ENCODE measurements at regions not wholly inside any gene's neighbourhood (a gene's known extent, or its start where the extent isn't known, plus 50 kb on each side); places are given as distances from the start of the nearest gene placed in this dataset.

GRCh38 chr7:124452186-124452585 is 313.4 kb downstream of the GPR37 start:
- TF ChIP-seq CTCF (IDR thresholded peaks at IDR 0.05; ENCODE audit: control extremely low read depth in 1 of 3, insufficient read depth in 1 of 3, low read depth in 1 of 3, low read length in 3 of 3): no peak
- TF ChIP-seq GTF2F1 (IDR thresholded peaks at IDR 0.05; ENCODE audit: borderline replicate concordance, low read depth, low read length): no peak
- TF ChIP-seq CHD2 (IDR thresholded peaks at IDR 0.05; ENCODE audit: low read length): no peak
- TF ChIP-seq JUND (IDR thresholded peaks at IDR 0.05; ENCODE audit: low read length): no peak
- TF ChIP-seq USF2 (IDR thresholded peaks at IDR 0.05; ENCODE audit: low read length): no peak
- no peak for TF ChIP-seq EP300 (IDR thresholded peaks at IDR 0.05; ENCODE audit: borderline replicate concordance in 1 of 2, low read depth in 2 of 2, low read length in 2 of 2)
- TF ChIP-seq CEBPB (IDR thresholded peaks at IDR 0.05; ENCODE audit: low read depth, low read length): no peak
- TF ChIP-seq POLR2A (IDR thresholded peaks at IDR 0.05; ENCODE audit: control extremely low read depth in 1 of 2, low read depth in 2 of 2, low read length in 2 of 2): no peak
- no peak for TF ChIP-seq HDAC2 (IDR thresholded peaks at IDR 0.05; ENCODE audit: borderline replicate concordance in 1 of 2, low read depth in 2 of 2, low read length in 2 of 2)
- no peak for TF ChIP-seq KDM5A (IDR thresholded peaks at IDR 0.05; ENCODE audit: low read length)
- TF ChIP-seq ZNF274 (IDR thresholded peaks at IDR 0.05; ENCODE audit: borderline replicate concordance, extremely low read depth, low read length): no peak
- no peak for TF ChIP-seq MAX (IDR thresholded peaks at IDR 0.05)
- TF ChIP-seq RXRA (IDR thresholded peaks at IDR 0.05; ENCODE audit: insufficient read depth, low read depth, low read length): no peak
